SJCRH30 (cell line): ENCODE measurements at regions not wholly inside any gene's neighbourhood (a gene's known extent, or its start where the extent isn't known, plus 50 kb on each side); places are given as distances from the start of the nearest gene placed in this dataset.

Experiments used
- DNase-seq, 2 experiments: peaks; one replicate each; pipeline ENCODE4 v3.0.0-alpha.2; 2015 to 2020
- H3K27ac ChIP-seq: fragments of 250-450 bp; sonication (Bioruptor Pico); 2 replicates; pipeline ENCODE4 v1.5.1; 2020; ENCODE audit warnings: mild to moderate bottlenecking, moderate library complexity
- H3K27me3 ChIP-seq: fragments of 250-450 bp; sonication (Bioruptor Pico); 2 replicates; pipeline ENCODE4 v1.5.1; 2020; ENCODE audit warnings: mild to moderate bottlenecking, moderate library complexity
- H3K36me3 ChIP-seq: fragments of 250-450 bp; sonication (Bioruptor Pico); 2 replicates; pipeline ENCODE4 v1.5.1; 2020; ENCODE audit warnings: mild to moderate bottlenecking, moderate library complexity
- H3K4me1 ChIP-seq: fragments of 250-450 bp; sonication (Bioruptor Pico); 2 replicates; pipeline ENCODE4 v1.5.1; 2020; ENCODE audit warnings: mild to moderate bottlenecking, moderate library complexity
- H3K4me3 ChIP-seq: fragments of 250-450 bp; sonication (Bioruptor Pico); 2 replicates; pipeline ENCODE4 v1.5.1; 2020; ENCODE audit warnings: mild to moderate bottlenecking, moderate library complexity
- H3K9me3 ChIP-seq: fragments of 250-450 bp; sonication (Bioruptor Pico); replicated peaks from 2 replicates; pipeline ENCODE4 v1.5.1; 2020; ENCODE audit warnings: mild to moderate bottlenecking, moderate library complexity

DNA sequence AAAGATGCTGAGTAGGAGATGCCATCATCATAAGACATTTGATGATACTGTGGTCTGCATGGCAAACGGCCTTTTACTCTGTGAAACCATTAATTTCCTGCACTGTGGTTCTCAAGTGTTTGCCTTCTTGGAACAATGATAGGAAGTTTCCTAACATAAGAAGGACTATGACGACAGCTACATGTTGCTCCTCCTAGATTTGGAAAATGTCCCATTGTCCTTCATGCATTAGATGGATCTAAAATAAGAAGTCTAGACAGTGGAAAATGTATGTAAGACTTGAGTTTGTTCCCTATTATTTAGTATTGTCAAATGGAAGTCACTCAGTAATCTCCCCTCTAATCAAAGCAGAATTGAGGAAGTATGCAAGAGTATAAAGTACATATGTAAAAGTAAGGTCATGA is 98.5 kb upstream of the TMEM170B start:
- Histone ChIP-seq H3K4me1 (no peaks in the 10 kb centered on the region), H3K36me3 (no peaks in the 10 kb centered on the region), H3K9me3 (no peaks in the 10 kb centered on the region), H3K27me3 (no peaks in the 10 kb centered on the region), H3K27ac (no peak overlapping the region), H3K4me3 (no peak overlapping the region)
- no peak for DNase-seq

DNA sequence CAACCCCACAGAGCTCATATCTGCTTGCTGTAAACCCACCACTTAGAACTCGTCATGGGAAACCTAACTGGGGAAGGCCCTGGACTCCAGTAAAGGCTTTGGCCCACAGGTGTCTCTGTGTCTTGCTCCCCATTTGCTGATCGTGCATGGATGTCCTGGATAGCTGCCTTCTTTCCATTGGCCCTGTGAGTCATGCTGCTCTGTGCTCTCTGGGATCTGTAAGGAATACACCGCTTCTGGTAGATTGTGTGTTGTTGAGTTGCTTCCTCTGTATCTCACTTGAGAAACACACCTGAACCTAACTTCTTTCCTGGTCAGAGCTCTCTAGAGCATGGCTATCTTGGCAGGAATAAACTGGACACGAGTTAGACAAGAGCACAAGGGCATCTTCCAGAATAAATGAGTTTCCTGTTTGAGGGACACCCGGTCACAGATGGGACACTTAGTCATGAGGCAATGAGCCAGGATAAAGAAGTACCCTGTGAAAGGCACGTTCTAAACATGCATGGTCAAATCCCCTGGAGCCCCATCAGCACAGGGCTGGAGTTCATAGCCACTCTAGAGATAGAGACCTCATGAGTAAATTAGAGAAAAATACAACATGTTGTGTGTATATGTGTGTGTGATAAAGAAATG is 99.6 kb upstream of the TMEM170B start:
- Histone ChIP-seq H3K4me1 (no peaks in the 10 kb centered on the region), H3K4me3 (no peak overlapping the region), H3K9me3 (no peaks in the 10 kb centered on the region), H3K27me3 (no peaks in the 10 kb centered on the region), H3K27ac (no peak overlapping the region), H3K36me3 (no peaks in the 10 kb centered on the region)
- DNase-seq, result no peak

- no peak for DNase-seq
- Histone ChIP-seq H3K4me3 (no peak overlapping the region), H3K4me1 (no peaks in the 10 kb centered on the region), H3K27me3 (no peaks in the 10 kb centered on the region), H3K27ac (no peak overlapping the region), H3K36me3 (no peaks in the 10 kb centered on the region), H3K9me3 (no peaks in the 10 kb centered on the region)
These were observed 100.9 kb upstream of the TMEM170B start for GRCh38 chr6:11436508-11437096.

DNA sequence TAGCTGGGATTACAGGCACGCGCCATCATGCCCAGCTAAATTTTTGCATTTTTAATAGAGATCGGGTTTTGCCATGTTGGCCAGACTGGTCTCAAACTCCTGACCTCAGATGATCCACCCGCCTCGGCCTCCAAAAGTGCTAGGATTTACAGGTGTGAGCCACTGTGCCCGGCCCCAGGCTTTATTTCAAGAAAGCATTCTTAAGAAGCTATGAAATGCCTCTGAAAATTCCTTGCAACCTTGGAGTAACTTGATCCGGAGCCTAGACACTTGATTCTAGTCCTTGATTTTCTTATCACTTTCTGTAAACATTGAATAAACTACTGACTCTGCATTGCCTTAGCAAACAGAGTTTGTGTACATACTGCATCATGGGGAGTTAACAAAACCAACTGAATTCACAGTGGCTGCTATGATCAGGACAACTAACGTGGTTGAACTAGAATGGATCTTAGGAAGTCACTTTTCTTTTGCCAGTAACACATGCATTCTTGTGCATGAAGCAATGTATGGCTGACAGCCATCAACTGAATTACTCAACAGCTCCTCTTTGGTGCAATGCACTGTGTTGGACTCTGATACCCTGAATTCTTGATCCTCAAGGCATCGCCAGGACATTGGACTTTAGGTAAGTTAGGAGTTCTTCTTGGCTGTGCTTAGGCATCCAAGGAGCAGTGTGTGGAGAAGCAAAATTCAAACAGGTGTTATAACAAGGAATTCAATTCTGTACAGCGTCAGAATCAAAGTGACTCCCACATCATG is 102.8 kb upstream of the TMEM170B start:
- Histone ChIP-seq H3K27ac (no peak overlapping the region), H3K4me1 (no peaks in the 10 kb centered on the region), H3K36me3 (no peaks in the 10 kb centered on the region), H3K4me3 (no peak overlapping the region), H3K9me3 (no peaks in the 10 kb centered on the region), H3K27me3 (no peaks in the 10 kb centered on the region)
- DNase-seq, result no peak

DNA sequence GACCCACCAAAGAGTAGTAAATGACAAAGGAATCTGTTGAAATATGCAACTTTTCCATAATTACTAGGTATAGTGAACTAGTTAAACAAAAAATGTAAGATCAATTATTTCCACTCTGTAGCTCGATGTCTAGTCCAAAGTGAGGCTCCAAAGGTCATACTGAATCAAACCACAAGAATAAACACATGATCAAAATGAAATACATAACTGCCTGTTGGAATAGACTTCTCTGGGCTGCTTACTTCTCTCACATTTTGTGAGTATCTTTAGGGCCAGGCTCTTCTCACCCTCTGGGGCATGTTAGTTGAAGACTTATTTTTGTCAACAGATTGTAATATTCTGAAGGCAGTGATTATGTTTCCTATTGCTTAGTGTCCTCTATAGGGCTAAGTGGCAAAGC is 103.7 kb upstream of the TMEM170B start:
- Histone ChIP-seq H3K27ac (no peak overlapping the region), H3K36me3 (no peaks in the 10 kb centered on the region), H3K9me3 (no peaks in the 10 kb centered on the region), H3K4me3 (no peak overlapping the region), H3K4me1 (no peaks in the 10 kb centered on the region; the same call in 1 of the 2 replicates), H3K27me3 (no peaks in the 10 kb centered on the region)
- no peak for DNase-seq

GRCh38 chr6:11432713-11433450 is 104.7 kb upstream of the TMEM170B start:
- Histone ChIP-seq H3K27ac (no peak overlapping the region), H3K9me3 (no peaks in the 10 kb centered on the region), H3K4me1 (no peaks in the 10 kb centered on the region; the same call in 1 of the 2 replicates), H3K4me3 (no peak overlapping the region), H3K36me3 (no peaks in the 10 kb centered on the region), H3K27me3 (no peaks in the 10 kb centered on the region)
- no peak for DNase-seq

DNA sequence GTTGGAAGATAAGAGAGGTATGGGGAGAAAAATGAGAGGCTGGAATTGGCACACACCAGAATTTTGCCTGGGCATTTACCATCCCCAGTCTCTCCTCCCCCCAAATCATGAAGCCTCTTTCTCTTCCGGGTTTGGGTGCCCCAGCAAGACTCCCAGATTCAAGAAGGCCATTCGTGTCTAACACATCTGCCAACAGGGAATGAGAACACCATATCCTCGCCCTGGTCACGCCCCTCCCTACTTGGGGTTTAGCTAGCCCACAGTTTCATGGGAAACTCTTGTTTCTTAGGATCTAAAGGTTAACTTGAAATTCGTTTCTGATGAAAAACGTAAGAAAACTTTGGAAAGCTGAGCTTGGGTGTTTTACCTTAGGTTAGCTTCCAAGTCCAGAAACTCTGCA is 105.5 kb upstream of the TMEM170B start:
- H3K36me3 ChIP-seq, result no peaks in the 10 kb centered on the region
- H3K4me3 ChIP-seq, result no peak overlapping the region
- no peak overlapping the region for H3K27ac ChIP-seq
- no peaks in the 10 kb centered on the region for H3K9me3 ChIP-seq
- H3K4me1 ChIP-seq, result no peaks in the 10 kb centered on the region; the same call in 1 of the 2 replicates
- DNase-seq, result no peak
- no peaks in the 10 kb centered on the region for H3K27me3 ChIP-seq

- Histone ChIP-seq H3K4me3 (no peak overlapping the region), H3K9me3 (no peaks in the 10 kb centered on the region), H3K4me1 (no peaks in the 10 kb centered on the region; the same call in 1 of the 2 replicates), H3K36me3 (no peaks in the 10 kb centered on the region), H3K27ac (no peak overlapping the region), H3K27me3 (no peaks in the 10 kb centered on the region)
- no peak for DNase-seq
These were observed 106.1 kb upstream of the TMEM170B start for GRCh38 chr6:11431455-11431937.

GRCh38 chr6:11430036-11430435 is 107.5 kb upstream of the TMEM170B start:
- no peaks in the 10 kb centered on the region for H3K36me3 ChIP-seq
- no peaks in the 10 kb centered on the region; the same call in 1 of the 2 replicates for H3K4me1 ChIP-seq
- H3K27me3 ChIP-seq, result no peaks in the 10 kb centered on the region
- DNase-seq, result no peak
- no peaks in the 10 kb centered on the region for H3K9me3 ChIP-seq
- no peak overlapping the region for H3K4me3 ChIP-seq
- H3K27ac ChIP-seq, result no peak overlapping the region

GRCh38 chr6:11429577-11429976 is 108.0 kb upstream of the TMEM170B start:
- no peak overlapping the region for H3K27ac ChIP-seq
- no peaks in the 10 kb centered on the region for H3K9me3 ChIP-seq
- H3K4me1 ChIP-seq, result no peaks in the 10 kb centered on the region; the same call in 1 of the 2 replicates
- DNase-seq, result no peak
- H3K4me3 ChIP-seq, result no peak overlapping the region
- H3K27me3 ChIP-seq, result no peaks in the 10 kb centered on the region
- no peaks in the 10 kb centered on the region for H3K36me3 ChIP-seq

DNA sequence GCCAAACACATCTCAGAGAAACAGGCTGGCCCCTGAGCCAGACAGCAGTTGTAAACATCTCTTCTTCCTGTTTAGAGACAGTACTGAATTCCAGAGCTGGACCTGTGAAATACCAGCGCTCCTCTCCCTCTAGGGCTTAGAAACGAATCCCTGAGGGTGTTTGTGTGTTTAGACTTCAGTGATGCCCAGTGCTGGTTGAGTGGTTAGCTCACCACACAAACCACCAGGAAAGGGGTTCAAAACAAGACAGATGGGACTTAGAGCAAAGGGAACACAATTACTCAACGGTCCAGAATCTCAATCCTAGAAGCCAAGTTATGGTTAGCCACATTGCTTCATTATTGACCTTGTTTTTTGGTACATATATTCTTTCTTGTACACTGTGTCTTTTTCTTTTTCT is 108.7 kb upstream of the TMEM170B start:
- Histone ChIP-seq H3K9me3 (no peaks in the 10 kb centered on the region), H3K4me1 (no peaks in the 10 kb centered on the region; the same call in 1 of the 2 replicates), H3K27me3 (no peaks in the 10 kb centered on the region), H3K36me3 (no peaks in the 10 kb centered on the region), H3K4me3 (no peak overlapping the region), H3K27ac (no peak overlapping the region)
- peak; percentile 4 to 9 for DNase-seq

DNA sequence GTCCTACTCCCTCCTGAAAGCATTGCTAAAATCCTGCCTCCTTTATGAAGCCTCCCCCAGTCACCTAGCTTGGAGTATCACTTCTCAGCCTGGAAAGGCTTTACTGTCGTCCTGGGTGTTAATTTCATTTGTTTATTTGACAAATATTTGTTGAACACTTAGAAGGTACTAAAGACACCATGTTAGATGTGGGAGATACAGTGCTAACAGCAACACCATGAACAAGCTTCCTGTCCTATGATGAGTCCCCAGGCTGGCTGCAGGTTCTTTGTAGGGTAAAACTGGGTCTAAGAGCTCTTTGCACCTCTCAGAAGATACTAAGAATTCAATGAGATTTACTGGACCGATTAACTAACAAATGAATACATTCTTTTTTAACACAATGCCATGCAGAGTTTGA is 109.2 kb upstream of the TMEM170B start:
- no peak for DNase-seq
- Histone ChIP-seq H3K4me3 (no peak overlapping the region), H3K9me3 (no peaks in the 10 kb centered on the region), H3K27ac (no peak overlapping the region), H3K27me3 (no peaks in the 10 kb centered on the region), H3K4me1 (no peaks in the 10 kb centered on the region; the same call in 1 of the 2 replicates), H3K36me3 (no peaks in the 10 kb centered on the region)

- no peak for DNase-seq
- H3K27ac ChIP-seq, result no peak overlapping the region
- H3K27me3 ChIP-seq, result no peaks in the 10 kb centered on the region
- no peaks in the 10 kb centered on the region; the same call in 1 of the 2 replicates for H3K4me1 ChIP-seq
- no peaks in the 10 kb centered on the region for H3K9me3 ChIP-seq
- no peak overlapping the region for H3K4me3 ChIP-seq
- H3K36me3 ChIP-seq, result no peaks in the 10 kb centered on the region
These were observed 109.8 kb upstream of the TMEM170B start for GRCh38 chr6:11427723-11428245.

GRCh38 chr6:11427091-11427722 is 110.3 kb upstream of the TMEM170B start:
- Histone ChIP-seq H3K27me3 (no peaks in the 10 kb centered on the region), H3K9me3 (no peaks in the 10 kb centered on the region), H3K27ac (no peak overlapping the region), H3K36me3 (no peaks in the 10 kb centered on the region), H3K4me1 (no peaks in the 10 kb centered on the region; the same call in 1 of the 2 replicates), H3K4me3 (no peak overlapping the region)
- DNase-seq, result no peak
